DOHH2 (cell line): ENCODE measurements at regions not wholly inside any gene's neighbourhood (a gene's known extent, or its start where the extent isn't known, plus 50 kb on each side); places are given as distances from the start of the nearest gene placed in this dataset.

Experiments used
- H3F3A ChIP-seq: fragments of 200-600 bp; sonication (generic), shearing (Covaris generic); 2 replicates; pipeline ENCODE4 v1.6.0; 2016; ENCODE audit warnings: antibody characterized with exemption, mild to moderate bottlenecking; ENCODE audit not compliant: control insufficient read depth, insufficient read depth
- H3K27ac ChIP-seq: fragments of 200-600 bp; sonication (generic); 2 replicates; pipeline ENCODE4 v1.5.1; 2014; ENCODE audit warnings: low read depth, mild to moderate bottlenecking, low read length, moderate library complexity
- H3K27me3 ChIP-seq: fragments of 200-600 bp; sonication (generic); 2 replicates; pipeline ENCODE4 v1.6.1; 2014; ENCODE audit warnings: mild to moderate bottlenecking, low read length, mixed read lengths; ENCODE audit not compliant: control insufficient read depth
- H3K36me3 ChIP-seq: fragments of 200-600 bp; sonication (generic); 2 replicates; pipeline ENCODE4 v1.6.1; 2014; ENCODE audit warnings: mild to moderate bottlenecking, low read length, moderate library complexity, mixed read lengths; ENCODE audit not compliant: control insufficient read depth
- H3K4me1 ChIP-seq: fragments of 200-600 bp; sonication (generic); 2 replicates; pipeline ENCODE4 v1.6.1; 2014; ENCODE audit warnings: mild to moderate bottlenecking, low read length, mixed read lengths; ENCODE audit not compliant: control insufficient read depth
- H3K4me2 ChIP-seq: fragments of 200-600 bp; sonication (generic); 2 replicates; pipeline ENCODE4 v1.6.0; 2014; ENCODE audit warnings: mild to moderate bottlenecking, low read length, moderate library complexity
- H3K4me3 ChIP-seq: fragments of 200-600 bp; sonication (generic); 2 replicates; pipeline ENCODE4 v1.5.1; 2014; ENCODE audit warnings: mild to moderate bottlenecking, low read length, mixed read lengths
- H3K79me2 ChIP-seq: fragments of 200-600 bp; sonication (generic); 2 replicates; pipeline ENCODE4 v1.6.1; 2014; ENCODE audit warnings: mild to moderate bottlenecking, low read length, mixed read lengths; ENCODE audit not compliant: control insufficient read depth
- H3K9me2 ChIP-seq: fragments of 200-600 bp; sonication (generic); replicated peaks from 2 replicates; pipeline ENCODE4 v1.6.1; 2014; ENCODE audit warnings: mild to moderate bottlenecking, low read length, mixed read lengths; ENCODE audit not compliant: control insufficient read depth
- H3K9me3 ChIP-seq: fragments of 200-600 bp; sonication (generic); 2 replicates; pipeline ENCODE4 v1.6.1; 2014; ENCODE audit warnings: antibody characterized with exemption, low read length, mixed read lengths; ENCODE audit not compliant: control insufficient read depth, insufficient read depth
- H4K20me1 ChIP-seq: fragments of 200-600 bp; sonication (generic); 2 replicates; pipeline ENCODE4 v1.6.0; 2014; ENCODE audit warnings: low read depth, mild to moderate bottlenecking, antibody characterized with exemption, low read length, moderate library complexity; ENCODE audit not compliant: control insufficient read depth, insufficient read depth
- EZH2phosphoT487 ChIP-seq: fragments of 200-600 bp; sonication (generic); IDR thresholded peaks from 2 replicates; pipeline ENCODE4 v1.6.1; 2017; ENCODE audit warnings: borderline replicate concordance, mild to moderate bottlenecking, antibody characterized with exemption, low read length, moderate library complexity, mixed read lengths
- TF ChIP-seq, protein P1 (sequence below): fragments of 200-600 bp; sonication (generic); IDR thresholded peaks from one replicate; pipeline ENCODE4 v1.5.1; 2014; ENCODE audit warnings: antibody characterized with exemption, mild to moderate bottlenecking, low read depth, low read length; ENCODE audit not compliant: poor library complexity, severe bottlenecking

GRCh38 chr22:44424867-44425693 is 73.0 kb downstream of the RTL6 start:
- TF ChIP-seq, protein P1, sequence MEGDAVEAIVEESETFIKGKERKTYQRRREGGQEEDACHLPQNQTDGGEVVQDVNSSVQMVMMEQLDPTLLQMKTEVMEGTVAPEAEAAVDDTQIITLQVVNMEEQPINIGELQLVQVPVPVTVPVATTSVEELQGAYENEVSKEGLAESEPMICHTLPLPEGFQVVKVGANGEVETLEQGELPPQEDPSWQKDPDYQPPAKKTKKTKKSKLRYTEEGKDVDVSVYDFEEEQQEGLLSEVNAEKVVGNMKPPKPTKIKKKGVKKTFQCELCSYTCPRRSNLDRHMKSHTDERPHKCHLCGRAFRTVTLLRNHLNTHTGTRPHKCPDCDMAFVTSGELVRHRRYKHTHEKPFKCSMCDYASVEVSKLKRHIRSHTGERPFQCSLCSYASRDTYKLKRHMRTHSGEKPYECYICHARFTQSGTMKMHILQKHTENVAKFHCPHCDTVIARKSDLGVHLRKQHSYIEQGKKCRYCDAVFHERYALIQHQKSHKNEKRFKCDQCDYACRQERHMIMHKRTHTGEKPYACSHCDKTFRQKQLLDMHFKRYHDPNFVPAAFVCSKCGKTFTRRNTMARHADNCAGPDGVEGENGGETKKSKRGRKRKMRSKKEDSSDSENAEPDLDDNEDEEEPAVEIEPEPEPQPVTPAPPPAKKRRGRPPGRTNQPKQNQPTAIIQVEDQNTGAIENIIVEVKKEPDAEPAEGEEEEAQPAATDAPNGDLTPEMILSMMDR: no peak
- Histone ChIP-seq H3K4me3 (no peak overlapping the region), H3K27me3 (peaks cover 1% of the 10 kb centered on the region; the same call in 1 of the 2 replicates), H3K27ac (no peak overlapping the region), H3K9me2 (no peaks in the 10 kb centered on the region), H3K9me3 (no peaks in the 10 kb centered on the region), H3K36me3 (no peaks in the 10 kb centered on the region), H3F3A (no peaks in the 10 kb centered on the region), H4K20me1 (no peaks in the 10 kb centered on the region), H3K4me2 (no peak overlapping the region), H3K79me2 (no peaks in the 10 kb centered on the region), H3K4me1 (no peaks in the 10 kb centered on the region)

DNA sequence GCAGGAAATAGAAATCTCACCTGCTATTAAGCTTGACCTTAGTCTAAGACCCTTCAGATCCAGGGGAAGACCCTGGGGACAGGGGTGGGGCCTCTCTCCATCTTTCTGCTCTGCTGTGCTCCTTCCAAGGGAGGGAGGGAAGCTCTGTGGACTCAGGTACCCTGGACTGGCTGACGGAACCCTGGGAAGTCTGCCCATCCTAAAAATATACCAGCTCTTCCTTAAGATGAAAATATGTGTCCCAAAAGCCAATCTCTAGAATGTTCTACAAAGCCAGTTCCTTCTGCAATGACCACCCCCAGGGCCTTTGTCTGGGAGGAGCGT is 73.7 kb downstream of the RTL6 start:
- no peaks in the 10 kb centered on the region for H3K9me2 ChIP-seq

GRCh38 chr22:44423556-44424358 is 74.3 kb downstream of the RTL6 start:
- Histone ChIP-seq H3K79me2 (no peaks in the 10 kb centered on the region), H3K36me3 (no peaks in the 10 kb centered on the region)

More for the DNA sequence above, 73.7 kb downstream of the RTL6 start:
- no peaks in the 10 kb centered on the region for H3K9me3 ChIP-seq
- H3F3A ChIP-seq: no peaks in the 10 kb centered on the region
- H3K4me2 ChIP-seq: no peak overlapping the region
- H3K4me1 ChIP-seq: no peaks in the 10 kb centered on the region
- H3K36me3 ChIP-seq: no peaks in the 10 kb centered on the region
- no peaks in the 10 kb centered on the region for H3K79me2 ChIP-seq
- no peak for TF ChIP-seq EZH2phosphoT487
- TF ChIP-seq, protein P1: no peak
- peaks cover 5% of the 10 kb centered on the region; the same call in 1 of the 2 replicates for H3K27me3 ChIP-seq
- H3K27ac ChIP-seq: no peak overlapping the region
- no peak overlapping the region for H3K4me3 ChIP-seq
- H4K20me1 ChIP-seq: no peaks in the 10 kb centered on the region

More at GRCh38 chr22:44423556-44424358, 74.3 kb downstream of the RTL6 start:
- H3K27ac ChIP-seq: no peak overlapping the region
- TF ChIP-seq, protein P1: no peak
- no peak for TF ChIP-seq EZH2phosphoT487
- H3K4me1 ChIP-seq: no peaks in the 10 kb centered on the region
- no peaks in the 10 kb centered on the region for H4K20me1 ChIP-seq
- no peaks in the 10 kb centered on the region for H3K9me2 ChIP-seq
- H3K27me3 ChIP-seq: peaks cover 5% of the 10 kb centered on the region; the same call in 1 of the 2 replicates
- H3K4me2 ChIP-seq: no peak overlapping the region
- H3K4me3 ChIP-seq: no peak overlapping the region
- H3K9me3 ChIP-seq: no peaks in the 10 kb centered on the region
- H3F3A ChIP-seq: no peaks in the 10 kb centered on the region
